ENCODE measurements at regions not wholly inside any gene's neighbourhood (a gene's known extent, or its start where the extent isn't known, plus 50 kb on each side); places are given as distances from the start of the nearest gene placed in this dataset.
A peak's percentile ranks its signal among the peaks of the same experiment; 100 is the strongest.
"Not testable (repeated sequence)": the region's sequence is repeated elsewhere in the genome, so short reads cannot be mapped to it uniquely, and the experiment has no call there.

- peak in 1 of 2 experiments; percentile 55 for DNase-seq
Observed at GRCh38 chr3:102354818-102355515, 79.8 kb upstream of the ZPLD1 start.

DNA sequence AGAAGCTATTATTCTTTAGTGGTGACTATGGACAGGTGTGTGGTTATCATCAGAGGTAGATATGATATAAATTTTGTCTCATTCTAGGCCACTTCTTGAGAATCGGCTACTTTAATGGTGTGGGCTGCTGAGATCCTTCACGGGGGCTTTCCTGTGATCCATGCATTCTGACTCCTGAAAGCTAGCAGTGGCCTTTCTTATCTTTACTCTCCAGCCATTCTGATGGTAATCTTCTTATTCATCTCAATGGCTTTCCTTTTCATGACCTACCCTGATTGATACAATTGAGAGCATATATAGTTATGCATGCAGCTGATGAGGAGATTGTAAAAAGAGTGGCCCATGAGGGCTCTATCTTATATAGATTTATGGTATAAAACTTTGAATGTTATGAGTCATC, 78.3 kb upstream of the ZPLD1 start:
- no peak for DNase-seq

DNA sequence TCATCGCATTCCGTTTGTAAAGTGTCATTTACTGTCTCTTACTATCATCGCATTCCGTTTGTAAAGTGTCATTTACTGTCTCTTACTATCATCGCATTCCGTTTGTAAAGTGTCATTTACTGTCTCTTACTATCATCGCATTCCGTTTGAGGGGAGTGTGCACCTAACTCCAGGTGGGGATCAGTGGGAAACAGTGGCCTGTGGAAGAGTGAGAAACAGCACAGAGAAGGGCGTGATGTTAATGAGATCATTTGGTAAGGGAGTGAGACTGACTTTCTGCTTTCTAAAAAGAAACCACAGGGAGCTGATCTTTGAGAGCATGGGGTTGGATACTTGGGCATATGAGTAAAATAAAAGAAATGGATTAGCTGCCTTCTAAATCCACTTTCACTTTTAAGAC, 77.5 kb upstream of the ZPLD1 start:
- not testable (repeated sequence) for DNase-seq

DNA sequence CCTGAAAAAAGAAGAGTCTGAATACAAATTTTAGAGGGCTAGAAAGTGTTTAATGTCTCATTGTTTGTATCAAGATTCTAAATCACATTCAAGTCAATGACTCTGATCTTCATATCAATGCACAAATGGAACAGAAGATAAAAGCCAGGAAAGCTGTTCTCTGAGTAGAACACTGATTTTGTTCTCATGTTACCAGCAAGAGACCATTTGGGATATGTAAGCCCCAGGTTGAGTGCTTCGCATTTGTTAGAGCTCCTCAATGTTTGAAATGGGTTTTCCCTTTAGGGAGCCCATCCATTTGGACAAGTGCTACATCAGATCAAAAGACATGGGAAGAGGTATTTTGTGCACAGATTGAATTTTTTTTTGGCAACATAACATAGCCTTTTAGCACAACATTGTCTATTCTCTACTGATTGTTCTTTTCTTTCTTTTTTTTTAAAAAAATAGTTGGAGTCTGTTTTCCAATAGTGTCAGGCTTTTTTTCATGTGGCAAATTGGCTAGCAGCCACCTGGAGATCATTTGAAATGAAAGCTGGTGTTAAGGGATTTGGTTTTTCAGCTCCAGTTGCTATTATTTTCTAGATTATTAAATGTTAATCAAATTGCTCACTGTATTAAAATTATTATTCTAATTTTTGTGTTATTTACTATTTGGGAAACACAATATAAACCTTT, 74.5 kb upstream of the ZPLD1 start:
- DNase-seq = no peak

- no peak for DNase-seq
Observed at GRCh38 chr3:102361101-102361500, 73.7 kb upstream of the ZPLD1 start.

DNA sequence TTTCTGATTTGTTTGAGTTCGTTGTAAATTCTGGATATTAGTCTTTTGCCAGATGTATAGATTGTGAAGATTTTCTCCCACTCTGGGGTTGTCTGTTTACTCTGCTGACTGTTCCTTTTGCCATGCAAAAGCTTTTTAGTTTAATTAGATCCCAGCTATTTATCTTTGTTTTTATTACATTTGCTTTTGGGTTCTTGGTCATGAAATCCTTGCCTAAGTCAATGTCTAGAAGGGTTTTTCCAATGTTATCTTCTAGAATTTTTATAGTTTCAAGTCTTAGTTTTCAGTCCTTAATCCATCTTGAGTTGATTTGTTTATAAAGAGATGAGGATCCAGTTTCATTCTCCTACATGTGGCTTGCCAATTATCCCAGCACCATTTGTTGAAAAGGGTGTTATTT, 68.7 kb upstream of the ZPLD1 start:
- DNase-seq = not testable (repeated sequence)

GRCh38 chr3:102374863-102375634, 59.8 kb upstream of the ZPLD1 start:
- DNase-seq = no peak

GRCh38 chr3:102378216-102378615, 56.6 kb upstream of the ZPLD1 start:
- no peak for DNase-seq

DNA sequence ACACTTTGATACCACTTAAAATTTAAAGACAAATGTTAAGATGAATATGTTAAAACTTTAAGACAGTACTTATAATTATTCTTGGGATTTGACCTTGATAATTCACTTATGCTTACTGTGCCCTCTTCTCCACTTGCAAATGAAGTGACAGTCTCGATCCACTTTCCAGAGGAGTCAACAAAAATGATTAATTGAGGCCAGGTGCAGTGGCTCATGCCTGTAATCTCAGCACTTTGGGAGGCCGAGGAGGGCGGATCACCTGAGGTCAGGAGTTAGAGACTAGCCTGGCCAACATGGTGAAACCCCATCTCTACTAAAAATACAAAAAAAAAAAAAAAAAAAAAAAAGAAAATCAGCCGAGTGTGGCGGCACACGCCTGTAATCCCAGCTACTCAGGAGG, 52.6 kb upstream of the ZPLD1 start:
- not testable (repeated sequence) for DNase-seq
